Prostate gland (tissue), 2 donors: ENCODE measurements at regions not wholly inside any gene's neighbourhood (a gene's known extent, or its start where the extent isn't known, plus 50 kb on each side); places are given as distances from the start of the nearest gene placed in this dataset.

Experiments
- DNase-seq: peaks from one replicate; pipeline ENCODE4 v3.0.0-alpha.2; 2019; ENCODE audit warnings: low spot score
- H3K27ac ChIP-seq, 2 donors: fragments of 200-600 bp; sonication (generic); 2 replicates each; pipeline ENCODE4 v1.5.1; 2017 to 2019
- H3K27me3 ChIP-seq: fragments of 200-600 bp; sonication (generic); replicated peaks from 2 replicates; pipeline ENCODE4 v1.5.1; 2019; ENCODE audit not compliant: insufficient read depth
- H3K36me3 ChIP-seq, 2 donors: fragments of 200-600 bp; sonication (generic); 1 replicate in 1 of 2; 2 replicates in 1 of 2; pipeline versions ENCODE4 v1.5.1 to v1.8.1; 2017 to 2019
- H3K4me1 ChIP-seq: fragments of 200-600 bp; sonication (generic); replicated peaks from 2 replicates; pipeline ENCODE4 v1.5.1; 2019
- H3K4me3 ChIP-seq, 2 donors: fragments of 200-600 bp; sonication (generic); 2 replicates each; pipeline ENCODE4 v1.5.1; 2017 to 2019
- H3K9me3 ChIP-seq: fragments of 200-600 bp; sonication (generic); 2 replicates; pipeline ENCODE4 v1.5.1; 2017
- CTCF ChIP-seq, 4 experiments: fragments of 200-600 bp in 2 of 4; fragments of 450-650 bp in 2 of 4; sonication (generic) in 2 of 4; IDR thresholded peaks; 1 replicate in 3 of 4; 2 replicates in 1 of 4; pipeline ENCODE4 v1.5.1; 2016 to 2019; ENCODE audit warnings: antibody characterized with exemption in 4 of 4, mild to moderate bottlenecking in 2 of 4, moderate library complexity in 2 of 4
- POLR2A ChIP-seq: fragments of 450-650 bp; IDR thresholded peaks from one replicate; pipeline ENCODE4 v1.6.1; 2016; ENCODE audit warnings: antibody characterized with exemption, mild to moderate bottlenecking
- POLR2AphosphoS5 ChIP-seq: sonication (generic); formaldehyde crosslinking; IDR thresholded peaks from one replicate; pipeline ENCODE4 v1.6.1; 2017; ENCODE audit warnings: antibody characterized with exemption
- WGBS: methylation state at CpG from one replicate; pipeline ENCODE4 v1.1.5; 2018; 5-methylcytosine and 5-hydroxymethylcytosine counted together
- intact Hi-C: fragments of 100-400 bp; cut with DNase I; formaldehyde crosslinking; loops from one replicate; pipeline ENCODE4 v1.14.2; 2022

- intact Hi-C loops, result no loop called here
- 97% methylated on average over 3 of the region's 3 CpGs for WGBS
- no peak overlapping the region for H3K27ac ChIP-seq
- no peak overlapping the region for H3K4me3 ChIP-seq
- DNase-seq, result no peak
- H3K9me3 ChIP-seq, result no peaks in the 10 kb centered on the region
- TF ChIP-seq POLR2A (no peak), CTCF (IDR thresholded peaks at IDR 0.05) (no peak), POLR2AphosphoS5 (no peak)
- no peaks in the 10 kb centered on the region for H3K4me1 ChIP-seq
- no peaks in the 10 kb centered on the region for H3K27me3 ChIP-seq
- H3K36me3 ChIP-seq, result no peaks in the 10 kb centered on the region
Observed at GRCh38 chr14:49339130-49339529, 247.1 kb downstream of the RPS29 start.

- intact Hi-C loops, result no loop called here
Observed at GRCh38 chr14:49319810-49320209, 266.4 kb downstream of the RPS29 start.

GRCh38 chr14:49315570-49315969 is 270.6 kb downstream of the RPS29 start:
- no peak overlapping the region for H3K27ac ChIP-seq
- no peak for DNase-seq
- H3K4me3 ChIP-seq, result no peak overlapping the region
- H3K4me1 ChIP-seq, result no peaks in the 10 kb centered on the region
- H3K36me3 ChIP-seq, result no peaks in the 10 kb centered on the region
- TF ChIP-seq POLR2AphosphoS5, result no peak
- no peak for TF ChIP-seq POLR2A
- no peak for TF ChIP-seq CTCF (IDR thresholded peaks at IDR 0.05)
- H3K27me3 ChIP-seq, result no peaks in the 10 kb centered on the region
- intact Hi-C loops, result no loop called here
- WGBS, result 71% methylated on average over 4 of the region's 4 CpGs
- H3K9me3 ChIP-seq, result no peaks in the 10 kb centered on the region

More at GRCh38 chr14:49319810-49320209, 266.4 kb downstream of the RPS29 start:
- 86% methylated on average over 3 of the region's 3 CpGs for WGBS
- Histone ChIP-seq H3K36me3 (no peaks in the 10 kb centered on the region), H3K27ac (no peak overlapping the region), H3K4me3 (no peak overlapping the region), H3K27me3 (no peaks in the 10 kb centered on the region), H3K9me3 (no peaks in the 10 kb centered on the region), H3K4me1 (no peaks in the 10 kb centered on the region)
- TF ChIP-seq CTCF (IDR thresholded peaks at IDR 0.05) (no peak), POLR2A (no peak), POLR2AphosphoS5 (no peak)
- DNase-seq, result no peak

GRCh38 chr14:49314737-49315136 is 271.4 kb downstream of the RPS29 start:
- 82% methylated on average over 3 of the region's 3 CpGs for WGBS
- intact Hi-C loops, result no loop called here
- DNase-seq, result no peak
- Histone ChIP-seq H3K4me1 (no peaks in the 10 kb centered on the region), H3K4me3 (no peak overlapping the region), H3K9me3 (no peaks in the 10 kb centered on the region), H3K27me3 (no peaks in the 10 kb centered on the region), H3K27ac (no peak overlapping the region), H3K36me3 (no peaks in the 10 kb centered on the region)
- TF ChIP-seq POLR2AphosphoS5 (no peak), CTCF (IDR thresholded peaks at IDR 0.05) (no peak), POLR2A (no peak)

GRCh38 chr14:49313108-49313507 is 273.1 kb downstream of the RPS29 start:
- TF ChIP-seq CTCF (IDR thresholded peaks at IDR 0.05) (no peak), POLR2AphosphoS5 (no peak), POLR2A (no peak)

More at GRCh38 chr14:49313108-49313507, 273.1 kb downstream of the RPS29 start:
- Histone ChIP-seq H3K4me3 (no peak overlapping the region), H3K36me3 (no peaks in the 10 kb centered on the region), H3K9me3 (no peaks in the 10 kb centered on the region), H3K4me1 (no peaks in the 10 kb centered on the region), H3K27me3 (no peaks in the 10 kb centered on the region), H3K27ac (no peak overlapping the region)
- intact Hi-C loops, result no loop called here
- no peak for DNase-seq
